Tibial nerve (tissue), 4 donors: ENCODE measurements at regions not wholly inside any gene's neighbourhood (a gene's known extent, or its start where the extent isn't known, plus 50 kb on each side); places are given as distances from the start of the nearest gene placed in this dataset.

Source experiments
- DNase-seq, 2 donors: peaks; one replicate each; pipeline ENCODE4 v3.0.0-alpha.2; 2019; ENCODE audit warnings: low spot score in 2 of 2
- H3K27ac ChIP-seq, 4 donors: fragments of 200-600 bp; sonication (generic) in 3 of 4; one replicate each; pipeline ENCODE4 v1.5.1; 2017 to 2019; ENCODE audit warnings: mild to moderate bottlenecking in 1 of 4
- H3K27me3 ChIP-seq, 2 donors: fragments of 200-600 bp; sonication (generic) in 1 of 2; one replicate each; pipeline versions ENCODE4 v1.5.1 to v1.6.0; 2017 to 2019
- H3K36me3 ChIP-seq, 3 donors: fragments of 200-600 bp; sonication (generic); one replicate each; pipeline ENCODE4 v1.5.1; 2018 to 2019
- H3K4me1 ChIP-seq, 4 donors: fragments of 200-600 bp; sonication (generic) in 3 of 4; one replicate each; pipeline ENCODE4 v1.5.1; 2017 to 2019
- H3K4me3 ChIP-seq, 4 donors: fragments of 200-600 bp; sonication (generic) in 3 of 4; one replicate each; pipeline ENCODE4 v1.5.1; 2017 to 2019; ENCODE audit warnings: mild to moderate bottlenecking in 1 of 4, moderate library complexity in 1 of 4
- H3K9me3 ChIP-seq, 4 donors: fragments of 200-600 bp; sonication (generic) in 3 of 4; one replicate each; pipeline ENCODE4 v1.5.1; 2017 to 2019
- CTCF ChIP-seq, 5 experiments: fragments of 200-600 bp in 3 of 5; fragments of 450-650 bp in 2 of 5; sonication (generic) in 3 of 5; IDR thresholded peaks; one replicate each; pipeline ENCODE4 v1.5.1; 2016 to 2019; ENCODE audit warnings: antibody characterized with exemption in 5 of 5, mild to moderate bottlenecking in 3 of 5, moderate library complexity in 2 of 5
- EP300 ChIP-seq, 2 donors: sonication (generic); formaldehyde crosslinking; IDR thresholded peaks; one replicate each; pipeline ENCODE4 v1.6.1; 2017; ENCODE audit warnings: antibody characterized with exemption in 2 of 2, mild to moderate bottlenecking in 1 of 2
- POLR2A ChIP-seq, 2 donors: fragments of 450-650 bp; IDR thresholded peaks; one replicate each; pipeline ENCODE4 v1.6.1; 2017; ENCODE audit warnings: antibody characterized with exemption in 2 of 2, mild to moderate bottlenecking in 2 of 2, moderate library complexity in 2 of 2
- WGBS, 2 donors: methylation state at CpG; one replicate each; pipeline ENCODE4 v1.1.5; 2018; 5-methylcytosine and 5-hydroxymethylcytosine counted together

- Histone ChIP-seq H3K4me1 (peaks cover 0 to 15% (median 5%) of the 10 kb centered on the region in 4 donors), H3K9me3 (no peaks in the 10 kb centered on the region), H3K4me3 (no peak overlapping the region), H3K27me3 (no peaks in the 10 kb centered on the region), H3K27ac (no peak overlapping the region), H3K36me3 (no peaks in the 10 kb centered on the region)
- no peak for DNase-seq
- no peak for TF ChIP-seq EP300 (IDR thresholded peaks at IDR 0.05)
- TF ChIP-seq POLR2A (IDR thresholded peaks at IDR 0.05) = no peak
- TF ChIP-seq CTCF (IDR thresholded peaks at IDR 0.05) = no peak
- 76 to 83% methylated on average over 5 of the region's 5 CpGs for WGBS, 2 donors
These were observed 159.3 kb upstream of the SERPINE2 start for GRCh38 chr2:224198436-224198835.

GRCh38 chr2:224196810-224197209 is 157.7 kb upstream of the SERPINE2 start:
- no peak overlapping the region for H3K4me3 ChIP-seq
- TF ChIP-seq CTCF (IDR thresholded peaks at IDR 0.05) = no peak
- no peak for TF ChIP-seq POLR2A (IDR thresholded peaks at IDR 0.05)
- H3K9me3 ChIP-seq = no peaks in the 10 kb centered on the region
- H3K36me3 ChIP-seq = no peaks in the 10 kb centered on the region
- no peaks in the 10 kb centered on the region for H3K27me3 ChIP-seq
- H3K27ac ChIP-seq = peak overlapping the region in 1 of 4 donors; percentile 53
- no peak for DNase-seq
- peaks cover 0 to 15% (median 5%) of the 10 kb centered on the region in 4 donors for H3K4me1 ChIP-seq
- WGBS, 2 donors = 45 to 62% methylated on average over 2 of the region's 2 CpGs

DNA sequence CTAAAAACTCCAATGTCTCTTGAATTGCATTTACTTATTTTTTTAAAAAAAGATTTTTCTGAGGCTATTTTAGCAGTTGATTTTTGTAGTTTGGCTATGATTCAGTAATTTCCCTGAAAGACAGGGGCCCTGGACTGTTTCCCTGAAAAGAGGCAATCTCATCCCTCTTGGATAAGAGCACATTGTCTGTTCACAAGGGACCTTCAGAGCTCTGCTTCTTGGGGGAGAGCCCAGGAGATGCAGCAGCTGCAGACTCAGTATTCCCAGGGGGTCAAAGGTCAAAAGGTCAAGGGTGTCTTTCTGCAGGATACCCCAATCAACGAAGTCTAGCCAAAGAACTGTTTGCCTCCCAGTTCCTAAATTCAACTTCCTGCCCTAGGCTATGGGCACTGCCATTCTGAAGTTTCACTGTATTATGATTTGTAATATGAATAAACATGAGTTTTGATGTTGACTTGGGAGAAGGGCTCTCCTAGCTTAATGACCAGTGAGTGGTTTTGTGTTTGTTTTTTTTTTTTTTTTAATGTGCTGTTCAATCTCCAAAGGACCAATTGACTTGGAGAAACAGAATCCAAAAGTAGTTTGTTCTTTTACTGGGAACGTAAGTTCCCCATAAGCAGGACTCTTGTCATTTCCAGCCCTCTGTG is 157.0 kb upstream of the SERPINE2 start:
- Histone ChIP-seq H3K9me3 (no peaks in the 10 kb centered on the region), H3K4me1 (peaks cover 0 to 15% (median 5%) of the 10 kb centered on the region in 4 donors), H3K27me3 (no peaks in the 10 kb centered on the region), H3K36me3 (no peaks in the 10 kb centered on the region), H3K4me3 (no peak overlapping the region), H3K27ac (peak overlapping the region in 1 of 4 donors; percentile 53)
- TF ChIP-seq EP300 (IDR thresholded peaks at IDR 0.05) = no peak
- no peak for TF ChIP-seq CTCF (IDR thresholded peaks at IDR 0.05)
- no peak for TF ChIP-seq POLR2A (IDR thresholded peaks at IDR 0.05)
- WGBS, 2 donors = 18 to 30% methylated on average over 2 of the region's 2 CpGs
- DNase-seq = no peak

GRCh38 chr2:224194161-224194560 is 155.1 kb upstream of the SERPINE2 start:
- H3K27ac ChIP-seq = no peak overlapping the region
- H3K27me3 ChIP-seq = no peaks in the 10 kb centered on the region
- TF ChIP-seq POLR2A (IDR thresholded peaks at IDR 0.05) (no peak), EP300 (IDR thresholded peaks at IDR 0.05) (no peak), CTCF (IDR thresholded peaks at IDR 0.05) (no peak)
- peaks cover 0 to 18% (median 5%) of the 10 kb centered on the region in 4 donors for H3K4me1 ChIP-seq
- H3K36me3 ChIP-seq = no peaks in the 10 kb centered on the region
- DNase-seq = no peak
- WGBS, 2 donors = 92 to 96% methylated on average over 1 of the region's 1 CpG
- no peak overlapping the region for H3K4me3 ChIP-seq
- H3K9me3 ChIP-seq = no peaks in the 10 kb centered on the region

- Histone ChIP-seq H3K27me3 (no peaks in the 10 kb centered on the region), H3K27ac (no peak overlapping the region), H3K36me3 (no peaks in the 10 kb centered on the region), H3K9me3 (no peaks in the 10 kb centered on the region), H3K4me1 (peaks cover 0 to 14% (median under 1%) of the 10 kb centered on the region in 4 donors), H3K4me3 (no peak overlapping the region)
- WGBS, 2 donors = 90 to 94% methylated on average over 3 of the region's 3 CpGs
- no peak for TF ChIP-seq CTCF (IDR thresholded peaks at IDR 0.05)
- no peak for TF ChIP-seq POLR2A (IDR thresholded peaks at IDR 0.05)
- no peak for TF ChIP-seq EP300 (IDR thresholded peaks at IDR 0.05)
- DNase-seq = no peak
These were observed 152.4 kb upstream of the SERPINE2 start for GRCh38 chr2:224191465-224191864.
